Stimulated activated CD4-positive, alpha-beta T cell treated with anti-CD3 and anti-CD28 coated beads, Interleukin-2, amount 100 ng/mL, for 24 hours (primary cell): ENCODE measurements at regions not wholly inside any gene's neighbourhood (a gene's known extent, or its start where the extent isn't known, plus 50 kb on each side); places are given as distances from the start of the nearest gene placed in this dataset.

Source experiments
- DNase-seq, 2 donors: peaks; one replicate each; pipeline ENCODE4 v3.0.0-alpha.2; 2020

DNA sequence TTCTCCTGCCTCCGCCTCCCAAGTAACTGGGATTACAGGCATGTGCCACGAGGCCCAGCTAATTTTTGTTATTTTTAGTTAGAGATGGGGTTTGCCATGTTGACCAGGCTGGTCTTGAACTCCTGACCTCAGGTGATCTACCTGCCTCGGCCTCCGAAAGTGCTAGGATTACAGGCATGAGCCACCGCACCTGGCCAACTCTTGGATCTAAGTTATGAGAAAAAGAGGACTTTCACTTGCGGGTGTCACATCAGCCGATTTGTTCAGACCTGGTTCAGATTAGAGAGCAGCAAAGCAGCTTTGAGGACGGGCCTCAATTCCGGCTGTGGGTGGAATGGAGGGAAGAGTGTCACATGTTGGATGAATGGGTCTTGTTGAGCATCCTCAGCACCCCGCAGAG lies 61.0 kb upstream of the FGFR2 start:
- DNase-seq = no peak

DNA sequence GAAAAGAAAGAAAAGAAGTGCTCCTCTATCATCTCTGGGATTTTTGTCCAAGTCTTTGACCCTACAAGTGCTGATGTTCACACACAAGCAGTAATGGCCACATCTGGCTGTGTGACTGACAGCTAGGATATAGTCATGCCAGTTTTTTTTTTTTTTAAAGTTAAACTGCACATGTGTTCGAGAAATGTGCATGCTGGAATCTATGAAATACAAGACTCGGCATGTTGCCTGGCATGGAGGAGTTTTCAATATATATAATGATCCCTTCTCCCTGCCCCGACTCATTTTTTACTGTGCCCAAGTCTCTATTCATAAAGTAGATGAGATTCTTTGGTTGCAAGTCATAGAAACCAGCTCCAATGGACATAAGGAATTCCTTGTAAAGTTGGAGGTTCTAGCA lies 60.4 kb upstream of the FGFR2 start:
- no peak for DNase-seq

DNA sequence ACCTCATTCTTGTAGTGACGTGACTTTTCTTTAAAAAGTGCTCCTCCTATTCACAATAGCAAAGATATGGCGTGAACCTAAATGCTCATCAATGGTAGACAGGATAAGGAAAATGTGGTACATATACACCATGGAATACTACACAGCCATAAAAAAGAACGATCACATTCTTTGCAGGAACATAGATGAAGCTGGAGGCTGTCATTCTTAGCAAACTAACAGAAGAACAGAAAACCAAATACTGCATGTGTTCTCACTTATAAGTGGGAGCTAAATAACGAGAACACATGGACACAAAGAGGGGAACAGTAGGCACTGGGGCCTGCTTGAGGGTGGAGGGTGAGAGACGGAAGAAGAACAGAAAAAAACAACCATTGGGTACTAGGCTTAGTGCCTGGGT lies 59.9 kb upstream of the FGFR2 start:
- no peak for DNase-seq

DNA sequence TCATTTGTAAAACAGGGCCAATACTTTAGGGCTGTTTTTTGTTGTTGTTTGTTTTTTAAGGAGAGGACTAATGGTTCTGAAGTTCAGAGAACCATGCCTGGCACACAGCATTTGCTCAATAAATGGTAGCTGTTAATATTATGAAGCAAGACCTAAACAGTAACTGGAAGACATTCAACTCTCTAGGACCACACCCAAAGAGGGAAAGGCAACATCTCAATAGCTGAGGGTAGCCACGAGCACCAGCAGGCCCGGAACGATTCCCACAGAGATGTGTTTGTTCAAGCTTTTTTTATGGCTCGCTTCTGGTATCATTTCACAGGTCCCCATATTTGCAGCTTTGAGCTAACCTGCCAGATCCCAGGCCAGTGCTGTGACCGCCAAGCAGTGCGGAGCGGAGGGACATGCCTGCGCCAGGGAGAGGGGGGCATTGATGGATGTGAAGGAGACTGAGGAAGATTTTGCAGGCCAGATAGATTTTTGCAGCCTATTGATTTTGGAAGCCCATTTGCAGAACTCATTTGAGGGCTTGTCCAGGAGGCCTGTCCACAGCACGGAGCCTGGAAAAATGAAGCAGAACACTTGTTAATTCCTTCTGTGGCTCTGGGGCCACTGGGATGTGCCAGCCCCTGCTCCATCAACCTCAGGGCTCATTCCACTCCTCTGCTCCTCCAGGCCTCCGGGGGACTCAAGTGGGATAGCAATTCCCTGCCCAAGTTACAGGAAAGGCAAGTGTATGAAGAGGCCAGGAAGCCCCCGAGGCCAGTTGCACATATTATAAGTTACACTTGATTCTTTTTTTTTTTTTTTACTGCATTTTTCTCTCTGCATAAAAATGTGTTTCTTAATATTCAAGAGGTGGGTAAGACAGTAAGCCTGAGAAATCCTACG lies 57.3 kb upstream of the FGFR2 start:
- DNase-seq = no peak

DNA sequence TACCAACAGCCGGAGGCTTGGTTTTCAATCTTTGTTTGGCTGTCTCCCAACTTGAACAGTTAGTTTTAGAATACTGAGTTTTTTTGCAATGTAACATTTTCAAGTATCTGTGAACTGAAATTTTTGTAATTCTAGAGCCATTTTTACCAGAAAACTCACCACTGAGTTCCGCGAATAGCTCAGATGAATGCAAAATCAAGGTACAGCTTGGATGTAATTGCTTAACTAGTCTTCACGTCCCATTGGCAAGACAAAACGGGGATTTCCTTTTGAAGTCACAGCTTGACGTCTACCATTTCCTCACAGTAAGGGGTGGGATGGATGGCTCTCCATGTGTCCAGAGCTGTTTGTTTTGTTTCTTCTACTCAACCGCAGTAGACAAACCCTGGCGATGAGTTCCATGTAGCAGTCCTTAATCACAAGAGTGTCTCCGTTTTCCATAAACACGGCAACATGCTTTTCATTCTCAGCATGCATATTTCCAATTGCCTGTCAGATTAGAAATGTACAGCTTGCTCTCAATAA lies 55.8 kb upstream of the FGFR2 start:
- no peak for DNase-seq

DNA sequence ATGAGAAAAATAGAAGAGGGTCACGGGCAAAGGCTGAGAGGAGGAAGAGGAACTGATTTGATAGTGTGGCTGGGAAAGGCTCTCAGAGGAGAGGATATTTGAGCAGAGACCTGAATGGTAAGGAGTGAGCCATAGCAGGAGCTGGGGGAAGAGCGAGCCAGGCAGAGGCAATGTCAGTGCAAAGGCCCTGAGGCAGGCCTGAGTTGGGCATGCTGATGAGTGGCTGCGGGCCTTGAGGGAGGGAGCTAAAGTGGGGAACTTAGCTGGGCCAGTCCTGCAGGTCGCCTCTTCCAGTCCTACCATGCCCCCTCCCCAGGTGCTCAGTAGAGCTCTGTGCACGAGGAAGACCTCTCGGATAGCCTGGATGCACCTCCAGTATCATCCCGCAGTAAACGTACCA lies 55.4 kb upstream of the FGFR2 start:
- no peak for DNase-seq

DNA sequence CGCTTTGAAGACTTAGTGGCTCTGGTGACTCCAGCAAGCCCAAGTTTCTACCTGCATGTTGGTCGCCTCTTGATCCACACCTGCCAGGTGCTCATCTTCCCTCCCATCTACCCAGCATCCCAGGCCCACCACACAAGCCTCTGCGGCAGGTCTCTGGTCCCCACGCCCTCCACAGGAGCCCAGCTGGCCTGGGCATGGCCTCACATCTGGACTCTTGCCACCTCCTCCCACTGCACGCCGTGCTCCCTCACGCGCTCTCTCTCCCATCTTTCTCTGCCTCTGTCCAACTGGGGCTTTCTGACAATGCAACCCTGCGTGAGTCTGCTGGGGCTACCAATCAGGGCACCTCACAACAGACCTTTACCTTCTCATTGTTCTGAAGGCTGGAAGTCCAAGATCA lies 50.2 kb upstream of the FGFR2 start:
- no peak for DNase-seq

DNA sequence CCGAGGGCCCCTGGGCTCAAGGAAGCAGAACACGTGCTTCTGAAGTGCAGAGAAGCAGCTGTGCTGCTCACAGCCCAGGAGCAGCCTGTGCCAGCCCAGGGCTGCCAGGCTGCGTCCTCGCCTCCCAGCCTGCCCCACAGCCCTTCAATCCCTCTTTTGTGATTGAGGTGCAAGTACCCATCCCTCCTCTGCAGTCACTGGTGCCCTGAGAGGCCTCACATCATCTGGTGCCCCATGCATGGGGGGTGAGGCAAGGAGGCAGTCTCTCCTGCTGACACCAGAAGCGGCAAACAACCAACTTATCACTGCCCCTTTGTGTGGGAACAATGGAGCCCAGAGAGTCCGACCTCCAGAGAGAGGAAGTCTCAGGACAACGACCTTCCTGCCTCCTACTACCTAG lies 49.8 kb upstream of the FGFR2 start:
- no peak for DNase-seq
